K562 (cell line): ENCODE measurements at regions not wholly inside any gene's neighbourhood (a gene's known extent, or its start where the extent isn't known, plus 50 kb on each side); places are given as distances from the start of the nearest gene placed in this dataset.

Experiments used
- ATAC-seq: fragments of 200-7000 bp; cut with Tn5 transposase; 3 replicates; pipeline ENCODE4 v1.9.1; 2020; ENCODE audit warnings: moderate library complexity
- BruUV-seq: library from RNA; stranded (reverse); fragments of 400-500 nt; replicated peaks from 2 replicates; lab custom pipeline; 2021; lab: Mats Ljungman, UMichigan
- CTCF ChIA-PET: fragments of 300-600 bp; formaldehyde crosslinking; extraction: SDS; loops from one replicate; lab custom pipeline; 2021; ENCODE audit warnings: low intra/inter-chr PET ratio; lab: Yijun Ruan, JAX
- POLR2A ChIA-PET: fragments of 300-600, 350-650 bp; sonication (Branson Sonifier 250); formaldehyde crosslinking; extraction: SDS; loops from one replicate; lab custom pipeline; 2021; ENCODE audit warnings: antibody characterized with exemption, inconsistent platforms; lab: Yijun Ruan, JAX
- DNase-seq, 4 experiments: peaks; one replicate each; pipeline versions ENCODE4 v3.0.0 to v3.0.0-alpha.2; 2011 to 2018; ENCODE audit warnings: low spot score in 3 of 4, mixed read lengths in 3 of 4; ENCODE audit errors: extremely low read depth in 1 of 4
- FAIRE-seq: peaks from 2 replicates; lab custom pipeline; 2011; peaks lifted over from hg19 to GRCh38; lab: Jason Lieb, UNC
- H2AFZ ChIP-seq: 2 replicates; pipeline ENCODE4 v1.6.0; 2011; ENCODE audit warnings: low read depth, low read length, control low read depth, inconsistent platforms
- H3K27ac ChIP-seq: fragments of 200-600 bp; 3 replicates; pipeline ENCODE4 v1.8.0; 2011; ENCODE audit warnings: low read depth, mild to moderate bottlenecking, control low read depth, inconsistent platforms, low read length, moderate library complexity, mixed read lengths; ENCODE audit errors: extremely low read depth
- H3K27me3 ChIP-seq, 2 experiments: fragments of 300-600 bp in 1 of 2; 2 replicates in 1 of 2; 3 replicates in 1 of 2; pipeline versions ENCODE4 v1.6.0 to v1.8.0; 2011; ENCODE audit warnings: inconsistent platforms in 2 of 2, low read length in 2 of 2, mild to moderate bottlenecking in 1 of 2, mixed read lengths in 1 of 2, moderate library complexity in 1 of 2; ENCODE audit not compliant: control insufficient read depth in 2 of 2, insufficient read depth in 2 of 2
- H3K36me3 ChIP-seq: fragments of 300-600 bp; 3 replicates; pipeline ENCODE4 v1.8.0; 2011; ENCODE audit warnings: mild to moderate bottlenecking, low read length, inconsistent platforms; ENCODE audit not compliant: control insufficient read depth, insufficient read depth
- H3K4me1 ChIP-seq, 2 experiments: fragments of 200-600 bp in 1 of 2; replicated peaks in 1 of 2; 2 replicates in 1 of 2; 3 replicates in 1 of 2; pipeline versions ENCODE4 v1.5.1 to v1.8.0; 2011; ENCODE audit warnings: inconsistent platforms in 2 of 2, low read length in 2 of 2, mild to moderate bottlenecking in 1 of 2, mixed read lengths in 1 of 2, moderate library complexity in 1 of 2; ENCODE audit not compliant: control insufficient read depth in 2 of 2, insufficient read depth in 2 of 2
- H3K4me2 ChIP-seq: 2 replicates; pipeline ENCODE4 v1.6.1; 2011; ENCODE audit warnings: low read length, control low read depth, inconsistent platforms, mixed read lengths; ENCODE audit not compliant: insufficient read depth
- H3K4me3 ChIP-seq: fragments of 200-600 bp; sonication (generic), shearing (Covaris generic); 2 replicates; pipeline ENCODE4 v1.5.1; 2016; ENCODE audit warnings: control low read depth, inconsistent platforms
- H3K79me2 ChIP-seq: fragments of 200-600 bp; 3 replicates; pipeline ENCODE4 v1.8.0; 2011; ENCODE audit warnings: low read length, inconsistent platforms; ENCODE audit not compliant: control insufficient read depth, insufficient read depth
- H3K9ac ChIP-seq, 2 experiments: 2 replicates each; pipeline versions ENCODE4 v1.6.0 to v1.6.1; 2011; ENCODE audit warnings: low read depth in 2 of 2, low read length in 2 of 2, control low read depth in 1 of 2, inconsistent platforms in 1 of 2, mild to moderate bottlenecking in 1 of 2, mixed read lengths in 1 of 2; ENCODE audit not compliant: insufficient read depth in 1 of 2
- H3K9me1 ChIP-seq: one replicate; pipeline ENCODE4 v1.6.0; 2011; ENCODE audit warnings: inconsistent platforms, mild to moderate bottlenecking, low read length, moderate library complexity; ENCODE audit not compliant: control insufficient read depth, insufficient read depth
- H3K9me3 ChIP-seq: replicated peaks from 2 replicates; pipeline ENCODE4 v1.5.1; 2011; ENCODE audit warnings: low read depth, low read length, inconsistent platforms; ENCODE audit not compliant: control insufficient read depth, insufficient read depth
- H4K20me1 ChIP-seq: replicated peaks from 2 replicates; pipeline ENCODE4 v1.6.1; 2011; ENCODE audit warnings: low read length, inconsistent platforms, mixed read lengths; ENCODE audit not compliant: control insufficient read depth, insufficient read depth
- ATF7 ChIP-seq: fragments of 450-650 bp; IDR thresholded peaks from 2 replicates; pipeline ENCODE4 v1.7.1; 2014; ENCODE audit warnings: mild to moderate bottlenecking, moderate library complexity
- CREBBP ChIP-seq: IDR thresholded peaks from one replicate; pipeline ENCODE4 v1.6.1; 2012; ENCODE audit warnings: low read depth, mild to moderate bottlenecking, control low read depth, inconsistent platforms, low read length
- DACH1 ChIP-seq: fragments of 450-650 bp; IDR thresholded peaks from 2 replicates; pipeline ENCODE4 v1.6.1; 2018; ENCODE audit not compliant: partially characterized antibody
- KDM1A ChIP-seq, 2 experiments: fragments of 450-650 bp; IDR thresholded peaks; 2 replicates each; pipeline ENCODE4 v1.6.1; 2016; ENCODE audit warnings: mild to moderate bottlenecking in 2 of 2
- SLC30A9 ChIP-seq: fragments of 250-450 bp; sonication (Bioruptor Pico); IDR thresholded peaks from 2 replicates; pipeline ENCODE4 v1.8.0; 2022; ENCODE audit warnings: mild to moderate bottlenecking, moderate library complexity
- SREBF2 ChIP-seq: sonication (generic); formaldehyde crosslinking; IDR thresholded peaks from 2 replicates; pipeline ENCODE4 v1.4.0; 2020; ENCODE audit warnings: mild to moderate bottlenecking, missing genetic modification reagents
- TBP ChIP-seq: optimal IDR thresholded peaks from 2 replicates; pipeline ENCODE3; 2011; ENCODE audit warnings: low read depth, low read length, improper control_type of control experiment
- TRIM28 ChIP-seq: fragments of 450-650 bp; IDR thresholded peaks from 2 replicates; pipeline ENCODE4 v1.6.1; 2017
- ZNF253 ChIP-seq: fragments of 250-450 bp; sonication (Bioruptor Pico); conservative IDR thresholded peaks from 2 replicates; pipeline ENCODE4 v1.6.1; 2021; ENCODE audit warnings: mild to moderate bottlenecking
- ZNF778 ChIP-seq: fragments of 450-650 bp; formaldehyde crosslinking; IDR thresholded peaks from 2 replicates; pipeline ENCODE4 v1.4.0; 2020; ENCODE audit warnings: mild to moderate bottlenecking, moderate library complexity
- WGBS: fragments of 100-300 bp; shearing (Covaris generic); methylation state at CpG from one replicate; pipeline ENCODE4 v1.1.6; 2016; ENCODE audit warnings: low coverage, mixed read lengths; ENCODE audit not compliant: insufficient coverage; ENCODE audit errors: missing lambda C conversion rate; 5-methylcytosine and 5-hydroxymethylcytosine counted together
- in situ Hi-C: fragments of 300-500 bp; cut with MboI; formaldehyde crosslinking; loops from 4 replicates; pipeline ENCODE4 v1.15.0; 2018; ENCODE audit warnings: inconsistent platforms, mixed read lengths
- intact Hi-C: fragments of 100-400 bp; cut with micrococcal nuclease; formaldehyde crosslinking; loops from 2 replicates; pipeline ENCODE4 v1.14.2; 2022
- TF ChIP-seq, protein P1 (sequence below): fragments of 250-450 bp; sonication (Bioruptor Pico); IDR thresholded peaks from 2 replicates; pipeline ENCODE4 v1.8.0; 2022; ENCODE audit warnings: moderate library complexity, mild to moderate bottlenecking, inconsistent platforms
- TF ChIP-seq, protein P2 (sequence below): fragments of 250-450 bp; sonication (Bioruptor Pico); IDR thresholded peaks from 2 replicates; pipeline ENCODE4 v1.4.0; 2020

DNA sequence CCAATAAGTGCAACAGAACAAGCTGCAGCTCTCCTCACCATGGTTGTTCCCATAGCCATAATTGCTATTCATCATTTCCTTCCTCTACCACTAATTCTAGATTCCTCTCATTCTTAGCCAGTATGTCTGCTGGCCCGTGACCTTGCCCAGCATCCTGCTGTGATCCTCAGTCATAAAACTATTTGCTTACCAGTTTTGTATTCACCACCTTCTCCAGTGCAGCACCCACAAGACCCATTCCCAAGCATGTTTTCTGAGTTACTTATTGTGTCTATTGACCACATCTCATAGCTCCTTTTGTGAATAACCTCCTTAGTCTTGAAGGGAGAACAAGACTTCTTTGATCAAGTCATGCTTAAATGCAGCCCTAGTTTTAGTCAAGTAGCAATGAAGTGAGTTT is 488.0 kb upstream of the CTNND2 start:
- ATAC-seq (no peak), FAIRE-seq (no peak), DNase-seq (no peak)
- Histone ChIP-seq H4K20me1 (no peaks in the 10 kb centered on the region), H3K4me2 (no peak overlapping the region), H3K4me1 (no peaks in the 10 kb centered on the region), H3K27me3 (no peaks in the 10 kb centered on the region), H3K79me2 (no peaks in the 10 kb centered on the region), H2AFZ (no peak overlapping the region), H3K27ac (no peak overlapping the region), H3K9ac (no peak overlapping the region), H3K9me3 (no peaks in the 10 kb centered on the region), H3K4me3 (no peak overlapping the region), H3K9me1 (no peaks in the 10 kb centered on the region), H3K36me3 (no peaks in the 10 kb centered on the region)
- 0% methylated on average over 1 of the region's 1 CpG for WGBS
- TF ChIP-seq, protein P1, sequence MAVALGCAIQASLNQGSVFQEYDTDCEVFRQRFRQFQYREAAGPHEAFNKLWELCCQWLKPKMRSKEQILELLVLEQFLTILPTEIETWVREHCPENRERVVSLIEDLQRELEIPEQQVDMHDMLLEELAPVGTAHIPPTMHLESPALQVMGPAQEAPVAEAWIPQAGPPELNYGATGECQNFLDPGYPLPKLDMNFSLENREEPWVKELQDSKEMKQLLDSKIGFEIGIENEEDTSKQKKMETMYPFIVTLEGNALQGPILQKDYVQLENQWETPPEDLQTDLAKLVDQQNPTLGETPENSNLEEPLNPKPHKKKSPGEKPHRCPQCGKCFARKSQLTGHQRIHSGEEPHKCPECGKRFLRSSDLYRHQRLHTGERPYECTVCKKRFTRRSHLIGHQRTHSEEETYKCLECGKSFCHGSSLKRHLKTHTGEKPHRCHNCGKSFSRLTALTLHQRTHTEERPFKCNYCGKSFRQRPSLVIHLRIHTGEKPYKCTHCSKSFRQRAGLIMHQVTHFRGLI (CRISPR knock-in tag), result no peak
- TF ChIP-seq SLC30A9 (CRISPR knock-in tag) (no peak), DACH1 (no peak), ZNF778 (no peak)
- no TSS peak for BruUV-seq
- ChIA-PET CTCF (no interaction called here), POLR2A (no interaction called here)
- in situ Hi-C loops (no loop called here), intact Hi-C loops (no loop called here)

DNA sequence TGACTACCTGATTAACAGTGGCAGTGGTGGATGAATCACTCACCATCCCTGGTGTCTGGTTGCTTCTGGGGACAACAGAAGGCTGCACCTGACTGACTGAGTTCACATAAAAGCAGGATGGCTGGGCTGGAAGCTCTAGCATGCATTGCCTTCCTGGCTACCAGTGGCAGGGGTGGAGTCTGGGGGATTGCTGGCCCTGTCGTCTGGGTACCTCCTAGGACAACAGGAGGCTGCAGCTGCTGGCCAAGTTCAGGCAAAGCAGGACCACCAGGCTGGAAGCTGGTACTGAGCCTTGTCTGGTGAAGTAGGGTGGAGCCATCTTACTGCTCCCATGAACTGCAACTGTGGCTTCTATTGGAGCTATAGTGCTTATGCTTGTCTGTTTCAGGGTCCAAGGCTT is 480.8 kb upstream of the CTNND2 start:
- Histone ChIP-seq H3K27me3 (no peaks in the 10 kb centered on the region), H3K4me3 (no peak overlapping the region), H3K4me2 (no peak overlapping the region), H2AFZ (no peak overlapping the region), H3K9me1 (no peaks in the 10 kb centered on the region), H3K9ac (no peak overlapping the region), H3K36me3 (no peaks in the 10 kb centered on the region), H3K79me2 (no peaks in the 10 kb centered on the region), H3K9me3 (no peaks in the 10 kb centered on the region; the same call in 1 of the 2 replicates), H4K20me1 (no peaks in the 10 kb centered on the region), H3K4me1 (no peaks in the 10 kb centered on the region), H3K27ac (no peak overlapping the region)
- in situ Hi-C loops (no loop called here), intact Hi-C loops (no loop called here)
- DNase-seq (no peak), FAIRE-seq (no peak), ATAC-seq (no peak)
- 0% methylated on average over 1 of the region's 1 CpG for WGBS
- POLR2A ChIA-PET, result no interaction called here
- no TSS peak for BruUV-seq
- CTCF ChIA-PET, result no interaction called here
- TF ChIP-seq TBP (no peak), SREBF2 (CRISPR knock-in tag) (no peak), TRIM28 (no peak), ATF7 (no peak), ZNF253 (CRISPR knock-in tag) (no peak), KDM1A (IDR thresholded peaks at IDR 0.05) (no peak), CREBBP (no peak)
- TF ChIP-seq, protein P2, sequence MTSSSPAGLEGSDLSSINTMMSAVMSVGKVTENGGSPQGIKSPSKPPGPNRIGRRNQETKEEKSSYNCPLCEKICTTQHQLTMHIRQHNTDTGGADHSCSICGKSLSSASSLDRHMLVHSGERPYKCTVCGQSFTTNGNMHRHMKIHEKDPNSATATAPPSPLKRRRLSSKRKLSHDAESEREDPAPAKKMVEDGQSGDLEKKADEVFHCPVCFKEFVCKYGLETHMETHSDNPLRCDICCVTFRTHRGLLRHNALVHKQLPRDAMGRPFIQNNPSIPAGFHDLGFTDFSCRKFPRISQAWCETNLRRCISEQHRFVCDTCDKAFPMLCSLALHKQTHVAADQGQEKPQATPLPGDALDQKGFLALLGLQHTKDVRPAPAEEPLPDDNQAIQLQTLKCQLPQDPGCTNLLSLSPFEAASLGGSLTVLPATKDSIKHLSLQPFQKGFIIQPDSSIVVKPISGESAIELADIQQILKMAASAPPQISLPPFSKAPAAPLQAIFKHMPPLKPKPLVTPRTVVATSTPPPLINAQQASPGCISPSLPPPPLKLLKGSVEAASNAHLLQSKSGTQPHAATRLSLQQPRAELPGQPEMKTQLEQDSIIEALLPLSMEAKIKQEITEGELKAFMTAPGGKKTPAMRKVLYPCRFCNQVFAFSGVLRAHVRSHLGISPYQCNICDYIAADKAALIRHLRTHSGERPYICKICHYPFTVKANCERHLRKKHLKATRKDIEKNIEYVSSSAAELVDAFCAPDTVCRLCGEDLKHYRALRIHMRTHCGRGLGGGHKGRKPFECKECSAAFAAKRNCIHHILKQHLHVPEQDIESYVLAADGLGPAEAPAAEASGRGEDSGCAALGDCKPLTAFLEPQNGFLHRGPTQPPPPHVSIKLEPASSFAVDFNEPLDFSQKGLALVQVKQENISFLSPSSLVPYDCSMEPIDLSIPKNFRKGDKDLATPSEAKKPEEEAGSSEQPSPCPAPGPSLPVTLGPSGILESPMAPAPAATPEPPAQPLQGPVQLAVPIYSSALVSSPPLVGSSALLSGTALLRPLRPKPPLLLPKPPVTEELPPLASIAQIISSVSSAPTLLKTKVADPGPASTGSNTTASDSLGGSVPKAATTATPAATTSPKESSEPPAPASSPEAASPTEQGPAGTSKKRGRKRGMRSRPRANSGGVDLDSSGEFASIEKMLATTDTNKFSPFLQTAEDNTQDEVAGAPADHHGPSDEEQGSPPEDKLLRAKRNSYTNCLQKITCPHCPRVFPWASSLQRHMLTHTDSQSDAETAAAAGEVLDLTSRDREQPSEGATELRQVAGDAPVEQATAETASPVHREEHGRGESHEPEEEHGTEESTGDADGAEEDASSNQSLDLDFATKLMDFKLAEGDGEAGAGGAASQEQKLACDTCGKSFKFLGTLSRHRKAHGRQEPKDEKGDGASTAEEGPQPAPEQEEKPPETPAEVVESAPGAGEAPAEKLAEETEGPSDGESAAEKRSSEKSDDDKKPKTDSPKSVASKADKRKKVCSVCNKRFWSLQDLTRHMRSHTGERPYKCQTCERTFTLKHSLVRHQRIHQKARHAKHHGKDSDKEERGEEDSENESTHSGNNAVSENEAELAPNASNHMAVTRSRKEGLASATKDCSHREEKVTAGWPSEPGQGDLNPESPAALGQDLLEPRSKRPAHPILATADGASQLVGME (CRISPR knock-in tag), result no peak
